ENCODE measurements at regions not wholly inside any gene's neighbourhood (a gene's known extent, or its start where the extent isn't known, plus 50 kb on each side); places are given as distances from the start of the nearest gene placed in this dataset.
"Not testable (repeated sequence)": the region's sequence is repeated elsewhere in the genome, so short reads cannot be mapped to it uniquely, and the experiment has no call there.

- no peak for DNase-seq
Observed at GRCh38 chr7:89401099-89401498, 605.6 kb upstream of the TEX47 start.

GRCh38 chr7:89401690-89402089 is 606.2 kb upstream of the TEX47 start:
- no peak for DNase-seq

GRCh38 chr7:89451911-89452310 is 656.4 kb upstream of the TEX47 start:
- no peak for DNase-seq

GRCh38 chr7:89456556-89456955 is 661.0 kb upstream of the TEX47 start:
- DNase-seq: no peak

- DNase-seq: no peak
Observed at GRCh38 chr7:89458114-89458513, 662.6 kb upstream of the TEX47 start.

- DNase-seq: no peak
Observed at GRCh38 chr7:89474456-89474855, 678.9 kb upstream of the TEX47 start.

GRCh38 chr7:89477991-89478390 is 676.3 kb upstream of the STEAP1 start:
- no peak for DNase-seq

GRCh38 chr7:89495704-89496103 is 658.6 kb upstream of the STEAP1 start:
- DNase-seq: no peak

GRCh38 chr7:89500084-89500483 is 654.2 kb upstream of the STEAP1 start:
- no peak for DNase-seq

GRCh38 chr7:89503281-89503680 is 651.0 kb upstream of the STEAP1 start:
- DNase-seq: no peak

- no peak for DNase-seq
Observed at GRCh38 chr7:89507034-89507433, 647.2 kb upstream of the STEAP1 start.

GRCh38 chr7:89511900-89512299 is 642.4 kb upstream of the STEAP1 start:
- DNase-seq: no peak

- no peak for DNase-seq
Observed at GRCh38 chr7:89514970-89515369, 639.3 kb upstream of the STEAP1 start.

GRCh38 chr7:89517815-89518214 is 636.5 kb upstream of the STEAP1 start:
- DNase-seq: no peak

- no peak for DNase-seq
Observed at GRCh38 chr7:89549768-89550167, 604.5 kb upstream of the STEAP1 start.

- no peak for DNase-seq
Observed at GRCh38 chr7:89554209-89554608, 600.1 kb upstream of the STEAP1 start.

GRCh38 chr7:89559596-89559995 is 594.7 kb upstream of the STEAP1 start:
- no peak for DNase-seq

GRCh38 chr7:89563597-89563996 is 590.7 kb upstream of the STEAP1 start:
- no peak for DNase-seq

- DNase-seq: no peak
Observed at GRCh38 chr7:89584896-89585295, 569.4 kb upstream of the STEAP1 start.

- DNase-seq: no peak
Observed at GRCh38 chr7:89593125-89593524, 561.1 kb upstream of the STEAP1 start.

- DNase-seq: no peak
Observed at GRCh38 chr7:89602984-89603383, 551.3 kb upstream of the STEAP1 start.

- no peak for DNase-seq
Observed at GRCh38 chr7:89605362-89605761, 548.9 kb upstream of the STEAP1 start.

GRCh38 chr7:89606511-89606910 is 547.8 kb upstream of the STEAP1 start:
- no peak for DNase-seq

- DNase-seq: no peak
Observed at GRCh38 chr7:89607792-89608191, 546.5 kb upstream of the STEAP1 start.

- DNase-seq: not testable (repeated sequence)
Observed at GRCh38 chr7:89616829-89617228, 537.4 kb upstream of the STEAP1 start.

- DNase-seq: no peak
Observed at GRCh38 chr7:89618274-89618673, 536.0 kb upstream of the STEAP1 start.

Measured in NCI-H524 treated with DMSO at 0.1 percent for 48 hours (cell line).